ENCODE measurements at regions not wholly inside any gene's neighbourhood (a gene's known extent, or its start where the extent isn't known, plus 50 kb on each side); places are given as distances from the start of the nearest gene placed in this dataset.
A peak's percentile ranks its signal among the peaks of the same experiment; 100 is the strongest.

- Histone ChIP-seq H3K36me3 (ENCODE audit: control insufficient read depth, insufficient read depth, low read length) (no peaks in the 10 kb centered on the region), H3K27me3 (ENCODE audit: control insufficient read depth, insufficient read depth, low read length) (no peaks in the 10 kb centered on the region), H3K9me3 (ENCODE audit: control insufficient read depth, insufficient read depth, low read depth, low read length) (no peaks in the 10 kb centered on the region), H3K4me1 (ENCODE audit: control insufficient read depth, insufficient read depth, low read length) (no peaks in the 10 kb centered on the region), H3K27ac (ENCODE audit: low read length) (no peak overlapping the region), H3K4me3 (ENCODE audit: low read depth in 2 of 2, low read length in 2 of 2) (no peak overlapping the region)
- DNase-seq (ENCODE audit: low read depth, low spot score) (no peak), ATAC-seq (no peak)
- no peak for TF ChIP-seq POLR2AphosphoS5 (IDR thresholded peaks at IDR 0.05; ENCODE audit: low read depth, low read length)
- TF ChIP-seq REST (IDR thresholded peaks at IDR 0.05; ENCODE audit: insufficient read depth in 1 of 2, low read depth in 2 of 2, low read length in 1 of 2), result no peak
- TF ChIP-seq TCF7L2 (IDR thresholded peaks at IDR 0.05; ENCODE audit: low read depth, low read length), result no peak
- no peak for TF ChIP-seq SIN3A (IDR thresholded peaks at IDR 0.05; ENCODE audit: borderline replicate concordance, insufficient read depth, low read depth, low read length)
- TF ChIP-seq CTCF (IDR thresholded peaks at IDR 0.05), result no peak
- in situ Hi-C loops (cut with HindIII; ENCODE audit: low pct_unique_long_range_greater_than_20kb, low sequenced_read_pairs) (no loop called here), intact Hi-C loops (cut with micrococcal nuclease; ENCODE audit: unreplicated experiment) (no loop called here)
- CTCF ChIA-PET, result no interaction called here
- POLR2A ChIA-PET, result no interaction called here
- BruUV-seq (replicated peaks), result no TSS peak
These were observed 402.3 kb upstream of the SLITRK6 start for GRCh38 chr13:86201477-86201876.

- Histone ChIP-seq H3K4me3 (ENCODE audit: low read depth in 2 of 2, low read length in 2 of 2) (no peak overlapping the region), H3K9me3 (ENCODE audit: control insufficient read depth, insufficient read depth, low read depth, low read length) (no peaks in the 10 kb centered on the region), H3K27me3 (ENCODE audit: control insufficient read depth, insufficient read depth, low read length) (no peaks in the 10 kb centered on the region), H3K4me1 (ENCODE audit: control insufficient read depth, insufficient read depth, low read length) (no peaks in the 10 kb centered on the region), H3K36me3 (ENCODE audit: control insufficient read depth, insufficient read depth, low read length) (no peaks in the 10 kb centered on the region), H3K27ac (ENCODE audit: low read length) (no peak overlapping the region)
- ATAC-seq (no peak), DNase-seq (ENCODE audit: low read depth, low spot score) (no peak)
- no peak for TF ChIP-seq SIN3A (IDR thresholded peaks at IDR 0.05; ENCODE audit: borderline replicate concordance, insufficient read depth, low read depth, low read length)
- peak; percentile 73 to 74 for TF ChIP-seq REST (IDR thresholded peaks at IDR 0.05; ENCODE audit: insufficient read depth in 1 of 2, low read depth in 2 of 2, low read length in 1 of 2)
- CTCF ChIA-PET, result no interaction called here
- intact Hi-C loops (cut with micrococcal nuclease; ENCODE audit: unreplicated experiment) (no loop called here), in situ Hi-C loops (cut with HindIII; ENCODE audit: low pct_unique_long_range_greater_than_20kb, low sequenced_read_pairs) (no loop called here)
- POLR2A ChIA-PET, result no interaction called here
- BruUV-seq (replicated peaks), result no TSS peak
These were observed 394.1 kb upstream of the SLITRK6 start for GRCh38 chr13:86193281-86193680.
